Anterior cingulate cortex (tissue), 58 donors: ENCODE measurements at regions not wholly inside any gene's neighbourhood (a gene's known extent, or its start where the extent isn't known, plus 50 kb on each side); places are given as distances from the start of the nearest gene placed in this dataset.
"Not testable (repeated sequence)": the region's sequence is repeated elsewhere in the genome, so short reads cannot be mapped to it uniquely, and the experiment has no call there.

Source experiments
- DNase-seq, 58 donors: peaks; one replicate each; lab custom pipeline; 2025; lab: John Stamatoyannopoulos, UW

GRCh38 chr4:158053801-158054200 lies 119.0 kb downstream of the GASK1B start:
- DNase-seq = no peak

GRCh38 chr4:158053086-158053485 lies 119.7 kb downstream of the GASK1B start:
- DNase-seq = no peak

GRCh38 chr4:158051401-158052235 lies 121.2 kb downstream of the GASK1B start:
- DNase-seq = no peak

GRCh38 chr4:158050942-158051341 lies 121.9 kb downstream of the GASK1B start:
- no peak for DNase-seq

- DNase-seq = no peak
These were observed 126.5 kb downstream of the GASK1B start for GRCh38 chr4:158046345-158046744.

- no peak for DNase-seq
These were observed 128.7 kb downstream of the GASK1B start for GRCh38 chr4:158043971-158044618.

GRCh38 chr4:158042591-158043030 lies 130.2 kb downstream of the GASK1B start:
- no peak for DNase-seq

GRCh38 chr4:158038718-158039117 lies 134.1 kb downstream of the GASK1B start:
- DNase-seq = no peak

GRCh38 chr4:158036998-158037397 lies 135.8 kb downstream of the GASK1B start:
- DNase-seq = no peak

- DNase-seq = no peak
These were observed 137.1 kb downstream of the GASK1B start for GRCh38 chr4:158035662-158036195.

GRCh38 chr4:158033416-158034120 lies 139.3 kb downstream of the GASK1B start:
- no peak for DNase-seq

GRCh38 chr4:158032733-158033415 lies 140.0 kb downstream of the GASK1B start:
- DNase-seq = no peak

GRCh38 chr4:158028381-158028780 lies 144.4 kb downstream of the GASK1B start:
- not testable (repeated sequence) for DNase-seq

GRCh38 chr4:158025131-158025530 lies 147.7 kb downstream of the GASK1B start:
- no peak for DNase-seq

GRCh38 chr4:158020734-158021346 lies 152.0 kb downstream of the GASK1B start:
- no peak for DNase-seq

GRCh38 chr4:158020176-158020575 lies 152.6 kb downstream of the GASK1B start:
- DNase-seq = peak in 3 of 58 donors; percentile 3 to 24 (median 9)

GRCh38 chr4:158018831-158019230 lies 154.0 kb downstream of the GASK1B start:
- DNase-seq = no peak

- no peak for DNase-seq
These were observed 154.5 kb downstream of the GASK1B start for GRCh38 chr4:158018221-158018830.

- DNase-seq = no peak
These were observed 156.3 kb downstream of the GASK1B start for GRCh38 chr4:158016511-158016910.
